Hepatocyte (in vitro differentiated cells): ENCODE measurements at regions not wholly inside any gene's neighbourhood (a gene's known extent, or its start where the extent isn't known, plus 50 kb on each side); places are given as distances from the start of the nearest gene placed in this dataset.

Experiments
- CTCF ChIP-seq: fragments of 200-600 bp; sonication (generic); IDR thresholded peaks from 2 replicates; pipeline ENCODE4 v1.5.1; 2016; ENCODE audit warnings: antibody characterized with exemption, mild to moderate bottlenecking; ENCODE audit not compliant: poor library complexity
- EZH2 ChIP-seq: fragments of 200-600 bp; sonication (generic); IDR thresholded peaks from 2 replicates; pipeline ENCODE4 v1.6.1; 2016; ENCODE audit warnings: antibody characterized with exemption, mild to moderate bottlenecking, borderline replicate concordance

- TF ChIP-seq CTCF (no peak), EZH2 (no peak)
Measured at GRCh38 chr5:68960456-68960855, 133.4 kb upstream of the SLC30A5 start.
